ENCODE measurements at regions not wholly inside any gene's neighbourhood (a gene's known extent, or its start where the extent isn't known, plus 50 kb on each side); places are given as distances from the start of the nearest gene placed in this dataset.

- intact Hi-C loops (cut with micrococcal nuclease; ENCODE audit: unreplicated experiment): no loop called here
- H3K36me3 ChIP-seq (ENCODE audit: low read depth): no peaks in the 10 kb centered on the region
- no peak for DNase-seq
- no peak for TF ChIP-seq CTCF (conservative IDR thresholded peaks at IDR 0.05)
- no peak for TF ChIP-seq EZH2 (IDR thresholded peaks at IDR 0.05; ENCODE audit: low read depth)
- ChIA-PET POLR2A (ENCODE audit: unreplicated experiment) (no interaction called here), CTCF (no interaction called here)
- no peaks in the 10 kb centered on the region for H3K27me3 ChIP-seq (ENCODE audit: insufficient read depth, low read depth)
- no peak overlapping the region for H2AFZ ChIP-seq
- no peaks in the 10 kb centered on the region for H3F3A ChIP-seq (ENCODE audit: insufficient read depth, low read depth)
- H3K79me2 ChIP-seq (ENCODE audit: low read depth): no peaks in the 10 kb centered on the region
- H3K9me2 ChIP-seq (ENCODE audit: insufficient read depth): no peaks in the 10 kb centered on the region
- no peaks in the 10 kb centered on the region for H3K4me1 ChIP-seq (replicated peaks; ENCODE audit: insufficient read depth)
- no peaks in the 10 kb centered on the region for H4K20me1 ChIP-seq (ENCODE audit: insufficient read depth)
- no TSS peak for BruUV-seq (replicated peaks)
- no peak overlapping the region for H3K27ac ChIP-seq
- no peak overlapping the region for H3K4me2 ChIP-seq
- no peak overlapping the region for H3K4me3 ChIP-seq
- H3K9me3 ChIP-seq (ENCODE audit: insufficient read depth, low read depth): no peaks in the 10 kb centered on the region
Observed at GRCh38 chr4:128737098-128737513, 72.4 kb upstream of the JADE1 start.

GRCh38 chr4:128735714-128736113 lies 73.8 kb upstream of the JADE1 start:
- BruUV-seq (replicated peaks): no TSS peak
- Histone ChIP-seq H3K27me3 (ENCODE audit: insufficient read depth, low read depth) (no peaks in the 10 kb centered on the region), H3K79me2 (ENCODE audit: low read depth) (no peaks in the 10 kb centered on the region), H4K20me1 (ENCODE audit: insufficient read depth) (no peaks in the 10 kb centered on the region), H3K27ac (no peak overlapping the region), H3K4me3 (no peak overlapping the region), H2AFZ (no peak overlapping the region), H3K36me3 (ENCODE audit: low read depth) (no peaks in the 10 kb centered on the region), H3K4me1 (replicated peaks; ENCODE audit: insufficient read depth) (no peaks in the 10 kb centered on the region), H3K9me2 (ENCODE audit: insufficient read depth) (no peaks in the 10 kb centered on the region), H3K9me3 (ENCODE audit: insufficient read depth, low read depth) (no peaks in the 10 kb centered on the region), H3K4me2 (no peak overlapping the region), H3F3A (ENCODE audit: insufficient read depth, low read depth) (no peaks in the 10 kb centered on the region)
- DNase-seq: no peak
- POLR2A ChIA-PET (ENCODE audit: unreplicated experiment): no interaction called here
- intact Hi-C loops (cut with micrococcal nuclease; ENCODE audit: unreplicated experiment): no loop called here
- CTCF ChIA-PET: no interaction called here
- TF ChIP-seq EZH2 (IDR thresholded peaks at IDR 0.05; ENCODE audit: low read depth): no peak
- no peak for TF ChIP-seq CTCF (conservative IDR thresholded peaks at IDR 0.05)

GRCh38 chr4:128728190-128728589 lies 81.3 kb upstream of the JADE1 start:
- ChIA-PET CTCF (no interaction called here), POLR2A (ENCODE audit: unreplicated experiment) (no interaction called here)

More at GRCh38 chr4:128728190-128728589, 81.3 kb upstream of the JADE1 start:
- no peak for TF ChIP-seq EZH2 (IDR thresholded peaks at IDR 0.05; ENCODE audit: low read depth)
- TF ChIP-seq CTCF (conservative IDR thresholded peaks at IDR 0.05): no peak
- no peak overlapping the region for H3K4me2 ChIP-seq
- BruUV-seq (replicated peaks): no TSS peak
- DNase-seq: no peak
- H4K20me1 ChIP-seq (ENCODE audit: insufficient read depth): no peaks in the 10 kb centered on the region
- H3F3A ChIP-seq (ENCODE audit: insufficient read depth, low read depth): no peaks in the 10 kb centered on the region
- intact Hi-C loops (cut with micrococcal nuclease; ENCODE audit: unreplicated experiment): no loop called here
- H3K9me3 ChIP-seq (ENCODE audit: insufficient read depth, low read depth): no peaks in the 10 kb centered on the region
- H2AFZ ChIP-seq: no peak overlapping the region
- H3K27ac ChIP-seq: no peak overlapping the region
- no peaks in the 10 kb centered on the region for H3K27me3 ChIP-seq (ENCODE audit: insufficient read depth, low read depth)
- no peaks in the 10 kb centered on the region for H3K4me1 ChIP-seq (replicated peaks; ENCODE audit: insufficient read depth)
- no peaks in the 10 kb centered on the region for H3K36me3 ChIP-seq (ENCODE audit: low read depth)
- no peak overlapping the region for H3K4me3 ChIP-seq
- H3K79me2 ChIP-seq (ENCODE audit: low read depth): no peaks in the 10 kb centered on the region
- H3K9me2 ChIP-seq (ENCODE audit: insufficient read depth): no peaks in the 10 kb centered on the region
